ENCODE measurements at regions not wholly inside any gene's neighbourhood (a gene's known extent, or its start where the extent isn't known, plus 50 kb on each side); places are given as distances from the start of the nearest gene placed in this dataset.

DNA sequence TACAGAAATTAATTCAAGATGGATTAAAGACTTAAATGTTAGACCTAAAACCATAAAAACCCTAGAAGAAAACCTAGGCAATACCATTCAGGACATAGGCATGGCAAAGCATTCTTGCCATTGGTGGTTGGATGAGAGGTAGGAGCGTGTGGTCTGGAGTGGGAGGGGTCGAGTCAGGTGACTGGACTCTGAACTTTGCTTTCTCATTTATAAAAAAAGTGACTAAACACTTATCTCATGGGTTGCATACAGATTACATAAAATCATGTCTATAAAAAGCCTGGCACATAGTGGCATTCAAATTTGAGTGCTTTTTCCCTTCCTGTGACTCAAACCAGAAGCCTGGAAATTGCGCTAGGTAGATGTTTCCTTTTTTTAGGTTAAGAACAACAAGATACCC is 159.7 kb upstream of the SHISA6 start:
- no peak for DNase-seq (ENCODE audit: low spot score)

DNA sequence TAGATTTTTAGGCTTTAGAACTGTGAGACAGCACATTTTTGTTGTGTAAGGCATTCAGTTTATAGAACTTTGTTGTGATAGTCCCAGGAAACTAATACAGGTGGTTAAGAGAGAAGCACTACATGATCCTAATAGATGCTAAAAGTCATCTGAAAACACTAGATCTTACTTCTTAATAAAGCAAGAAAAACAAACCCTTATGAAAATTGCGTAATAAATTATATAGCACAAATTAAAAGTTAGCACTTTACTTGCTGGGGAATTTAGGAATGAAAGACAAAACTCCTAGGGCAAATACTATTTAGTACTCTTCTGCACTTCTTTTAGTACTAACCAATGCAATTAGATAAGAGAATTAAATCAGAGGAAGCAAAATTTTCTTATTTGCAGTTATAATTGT is 163.3 kb upstream of the SHISA6 start:
- DNase-seq (ENCODE audit: low spot score) = no peak

DNA sequence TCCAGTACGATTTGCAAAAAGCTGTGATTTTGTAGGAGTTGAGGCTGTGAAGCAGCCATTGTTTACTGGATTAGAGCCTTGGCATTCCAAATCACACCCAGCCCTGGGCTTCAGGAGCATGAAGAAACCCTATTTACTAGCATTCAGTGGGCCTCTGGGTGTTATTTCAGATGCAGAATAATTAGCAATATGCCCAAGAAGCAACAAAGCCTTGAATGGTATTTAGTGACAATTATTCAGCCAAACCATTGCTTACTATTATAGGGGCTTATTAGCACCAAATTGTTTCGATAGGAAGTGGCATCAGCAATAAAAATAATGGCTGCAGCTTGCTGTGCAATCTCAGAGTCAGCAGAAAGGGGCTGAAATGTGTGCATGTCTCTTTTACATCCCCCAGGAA is 166.6 kb upstream of the SHISA6 start:
- no peak for DNase-seq (ENCODE audit: low spot score)

DNA sequence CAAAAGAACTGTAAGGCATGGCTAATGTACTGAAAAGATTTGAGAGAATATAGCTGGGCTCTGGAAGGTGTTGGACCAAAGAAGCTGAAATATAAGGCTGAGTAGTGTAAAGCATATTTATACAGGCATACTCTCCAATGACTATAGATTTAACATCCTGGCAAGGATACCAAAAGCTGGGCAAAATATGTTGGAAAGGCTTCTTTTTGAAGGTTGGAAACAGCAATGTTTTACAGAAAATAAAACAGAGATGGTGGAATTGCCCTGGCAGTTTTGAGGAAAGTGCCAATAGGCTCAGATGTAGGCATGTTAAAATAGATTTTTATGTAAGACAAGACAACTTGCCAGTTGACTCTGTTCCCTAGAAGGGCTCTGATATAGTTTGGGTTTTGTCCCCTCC is 184.1 kb upstream of the SHISA6 start:
- no peak for DNase-seq (ENCODE audit: low spot score)

DNA sequence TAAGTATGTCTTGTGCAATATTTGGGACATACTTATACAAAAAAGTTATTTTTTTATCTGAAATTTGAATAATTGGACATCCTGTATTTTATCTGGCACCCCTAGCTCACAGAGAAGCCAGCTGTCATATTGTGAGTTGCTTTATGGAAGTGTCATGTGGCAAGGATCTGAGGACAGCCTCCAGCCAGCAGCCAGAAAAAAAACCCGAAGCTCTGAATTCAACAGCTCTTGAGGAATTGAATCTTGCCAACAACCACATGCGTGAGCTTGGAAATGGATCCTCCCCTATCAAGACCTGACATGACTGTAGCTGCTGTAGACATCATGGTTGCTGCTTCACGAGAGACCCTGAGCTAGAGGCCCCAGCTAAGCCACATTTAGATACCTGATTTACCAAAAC is 187.2 kb upstream of the SHISA6 start:
- no peak for DNase-seq (ENCODE audit: low spot score)

DNA sequence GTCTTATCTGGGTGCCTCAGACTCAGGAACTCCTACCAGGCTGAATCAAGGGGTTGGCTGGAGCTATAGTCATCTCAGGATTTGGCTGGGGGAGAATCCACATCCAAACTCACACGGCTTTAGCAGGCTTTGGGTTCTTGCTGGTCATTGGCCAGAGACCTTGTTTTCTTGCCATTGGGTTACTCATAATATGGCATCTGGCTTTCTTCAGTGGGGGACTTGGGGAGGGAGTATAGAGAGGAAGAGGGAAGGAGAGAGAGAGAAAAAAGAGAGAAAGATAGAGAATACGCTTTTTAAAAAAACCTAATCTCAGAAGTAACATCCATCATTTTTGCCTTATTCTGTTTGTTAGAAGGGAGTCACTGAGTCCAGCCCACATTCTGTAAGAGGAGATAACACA is 191.5 kb upstream of the SHISA6 start:
- no peak for DNase-seq (ENCODE audit: low spot score)

DNA sequence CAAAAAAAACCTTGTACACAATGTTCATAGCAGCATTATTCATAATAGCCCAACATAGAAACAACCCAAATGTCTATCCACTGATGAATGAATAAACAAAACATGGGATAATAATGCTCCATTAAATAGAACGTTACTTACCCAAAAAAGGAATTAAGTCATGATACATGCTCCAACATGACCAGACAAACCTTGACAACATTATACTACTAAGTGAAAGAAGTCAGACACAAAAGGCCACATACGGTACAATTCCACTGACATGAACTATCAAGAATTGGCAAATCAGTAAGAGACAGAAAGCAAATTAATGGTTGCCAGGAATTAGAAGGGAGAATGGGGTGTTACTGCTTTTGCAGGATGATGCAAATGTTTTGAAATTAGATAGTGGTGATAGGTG is 193.8 kb upstream of the SHISA6 start:
- no peak for DNase-seq (ENCODE audit: low spot score)

DNA sequence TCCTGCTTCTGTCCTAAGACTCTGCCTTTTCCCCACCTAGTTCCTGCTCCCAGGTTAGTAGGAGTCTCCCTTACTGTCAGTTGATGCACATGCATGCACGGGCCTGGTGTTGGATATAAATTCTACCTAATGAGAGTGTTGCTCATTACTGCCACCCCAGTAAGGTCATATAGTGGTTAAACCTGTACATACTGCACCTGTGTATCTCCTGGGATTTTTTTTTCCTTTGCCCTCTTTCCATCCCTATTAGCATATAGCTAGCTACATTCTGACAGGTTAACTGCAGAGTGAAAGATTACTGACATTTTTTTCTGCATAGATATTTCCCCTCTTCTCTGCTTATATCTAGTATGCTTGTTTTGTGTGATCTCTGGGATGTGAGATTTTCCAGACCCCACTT is 201.5 kb upstream of the PIRT start:
- no peak for DNase-seq (ENCODE audit: low spot score)

DNA sequence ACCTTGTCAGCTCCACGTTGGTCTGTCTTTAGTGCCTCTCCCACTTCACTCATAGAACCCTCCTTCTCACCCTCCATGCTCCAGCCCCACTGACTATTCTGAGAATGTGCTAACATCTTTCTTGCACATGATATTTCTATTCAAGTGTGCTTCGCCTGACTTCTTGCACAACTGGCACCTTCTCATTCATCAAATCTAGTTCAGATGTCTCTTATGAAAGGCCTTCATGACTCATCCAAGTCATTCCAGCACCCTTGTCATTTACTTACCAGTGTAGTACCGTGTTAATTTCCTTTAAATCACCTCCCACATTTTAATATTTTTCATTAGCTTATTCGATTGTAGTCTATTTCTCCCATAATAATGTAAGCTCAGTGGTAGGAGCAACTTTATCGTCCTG is 197.8 kb upstream of the PIRT start:
- DNase-seq (ENCODE audit: low spot score) = no peak

DNA sequence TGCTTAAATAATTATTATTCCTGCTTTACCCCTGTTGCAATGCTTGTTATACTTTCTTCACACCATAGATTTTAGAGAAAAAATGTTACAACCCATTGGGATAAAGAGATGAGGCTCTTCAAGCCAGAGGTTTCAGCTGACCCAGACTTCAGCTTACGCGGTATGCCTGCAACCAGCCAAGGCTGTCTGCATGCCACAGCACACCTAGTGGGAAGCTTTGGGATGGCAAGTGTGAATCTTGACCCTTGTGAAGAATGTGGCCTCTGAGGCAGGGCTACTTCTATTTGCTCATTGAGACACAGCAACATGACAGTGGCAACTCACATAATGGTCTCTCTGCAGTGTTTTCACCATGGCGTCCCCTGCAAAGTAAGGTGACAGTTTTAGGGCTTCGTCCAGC is 193.9 kb upstream of the PIRT start:
- no peak for DNase-seq (ENCODE audit: low spot score)

DNA sequence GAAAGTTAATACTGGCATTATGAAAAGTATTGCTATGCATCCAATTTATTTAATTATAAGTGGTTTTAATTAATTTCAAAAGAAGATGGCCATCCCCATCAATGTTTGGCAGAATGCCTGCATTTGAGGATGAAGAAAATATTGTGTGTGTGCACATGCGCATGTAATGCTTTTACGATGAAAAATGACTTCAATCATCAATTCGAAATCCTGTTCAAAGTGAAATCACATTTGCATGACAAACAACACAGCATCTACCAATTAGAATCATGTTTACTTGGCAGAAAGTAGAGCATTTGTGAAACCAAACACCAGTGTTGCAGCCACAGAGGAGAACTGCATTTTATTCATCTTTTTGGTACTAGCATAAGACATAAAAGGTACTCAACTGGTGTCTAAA is 191.9 kb upstream of the PIRT start:
- DNase-seq (ENCODE audit: low spot score) = no peak

DNA sequence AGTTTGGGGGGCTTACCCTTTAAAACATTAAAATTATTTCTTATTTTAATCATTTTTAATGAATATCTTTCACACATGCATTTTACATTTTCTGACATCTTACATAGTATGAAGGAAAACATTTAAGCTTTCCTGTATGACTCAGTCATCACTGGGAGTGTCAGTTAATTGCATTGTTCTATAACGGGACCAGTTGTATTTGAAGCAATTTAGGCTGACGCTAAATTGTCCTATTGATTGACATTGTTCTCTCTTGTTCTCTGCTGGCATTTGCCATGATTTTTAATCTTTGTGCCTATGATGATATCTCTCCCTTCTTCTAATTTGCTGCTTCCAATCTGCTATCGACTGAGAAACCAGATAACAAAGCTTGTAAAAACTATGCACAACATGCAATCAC is 190.5 kb upstream of the PIRT start:
- no peak for DNase-seq (ENCODE audit: low spot score)

DNA sequence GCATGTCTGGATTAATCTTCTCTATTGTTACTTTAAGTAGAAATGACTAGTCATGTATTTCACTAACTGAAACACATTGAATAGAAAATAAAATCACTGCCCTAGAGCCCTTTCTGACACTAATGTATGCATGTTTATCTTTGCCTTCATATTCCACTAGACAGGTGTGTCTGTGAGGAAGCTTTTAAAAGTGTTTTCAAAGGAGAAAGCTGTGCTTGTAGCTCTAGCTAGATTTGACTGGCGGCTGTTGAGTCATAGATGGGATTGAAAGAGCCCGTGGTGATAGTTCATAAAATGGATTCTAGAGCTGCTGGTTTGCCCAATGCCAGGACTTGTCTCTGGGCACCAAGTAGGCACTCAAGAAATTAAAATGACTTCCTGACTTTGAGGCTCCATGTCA is 189.0 kb upstream of the PIRT start:
- no peak for DNase-seq (ENCODE audit: low spot score)

DNA sequence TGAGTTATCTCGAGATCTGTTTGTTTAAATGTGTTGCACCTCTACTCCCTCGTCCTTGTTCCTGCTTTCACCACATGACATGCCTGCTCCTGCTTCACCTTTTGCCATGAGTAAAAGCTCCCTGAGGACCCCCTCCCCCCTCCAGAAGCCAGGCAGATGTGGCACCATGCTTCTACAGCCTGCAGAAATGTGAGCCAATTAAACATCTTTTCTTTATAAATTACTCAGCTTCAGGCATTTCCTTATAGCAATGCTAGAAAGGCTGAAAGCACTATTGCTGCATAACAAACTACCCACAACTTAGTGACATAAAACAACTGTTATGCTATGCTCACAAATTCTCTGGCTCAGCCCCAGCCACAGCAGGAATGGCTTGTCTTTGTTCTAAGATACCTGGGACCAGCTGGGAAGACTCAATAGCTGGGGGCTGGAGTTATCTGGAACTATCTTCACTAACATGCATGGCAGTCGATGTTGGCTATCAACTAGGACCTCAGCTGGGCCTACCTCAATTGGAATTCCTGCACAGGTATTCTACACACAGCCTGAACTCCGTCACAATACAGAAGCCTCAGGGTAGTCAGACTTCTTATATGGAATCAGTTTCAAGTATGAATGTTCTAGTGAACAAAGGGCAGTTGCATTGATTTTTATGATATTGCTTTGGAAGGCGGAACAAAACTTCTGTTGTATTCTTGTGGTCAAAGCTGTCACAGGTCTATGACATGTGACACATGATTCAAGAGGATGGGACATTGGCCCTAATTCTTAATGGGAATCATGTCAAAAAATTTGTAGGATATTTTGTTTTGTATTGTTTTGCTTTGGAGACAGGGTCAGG is 186.0 kb upstream of the PIRT start:
- DNase-seq (ENCODE audit: low spot score) = no peak

DNA sequence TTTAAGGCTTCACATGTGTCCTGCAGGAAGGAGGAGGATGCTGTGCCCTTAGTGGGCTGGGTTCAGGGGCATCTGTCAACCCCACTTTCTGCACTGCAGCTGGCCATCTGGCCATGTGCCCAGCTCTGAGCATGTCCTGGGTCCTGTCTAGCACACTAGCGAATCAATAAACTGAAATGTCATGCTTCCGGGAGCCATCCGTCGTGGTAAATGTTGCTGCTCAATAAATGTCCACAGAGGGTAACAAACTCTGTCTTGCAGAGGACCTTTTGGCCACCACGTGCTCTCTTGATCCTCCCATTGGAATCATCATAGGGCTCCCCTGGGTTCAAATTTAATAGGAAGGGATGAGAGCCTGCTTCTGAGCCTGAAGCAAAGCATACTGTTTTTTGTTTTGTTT is 168.6 kb upstream of the PIRT start:
- DNase-seq (ENCODE audit: low spot score) = no peak

DNA sequence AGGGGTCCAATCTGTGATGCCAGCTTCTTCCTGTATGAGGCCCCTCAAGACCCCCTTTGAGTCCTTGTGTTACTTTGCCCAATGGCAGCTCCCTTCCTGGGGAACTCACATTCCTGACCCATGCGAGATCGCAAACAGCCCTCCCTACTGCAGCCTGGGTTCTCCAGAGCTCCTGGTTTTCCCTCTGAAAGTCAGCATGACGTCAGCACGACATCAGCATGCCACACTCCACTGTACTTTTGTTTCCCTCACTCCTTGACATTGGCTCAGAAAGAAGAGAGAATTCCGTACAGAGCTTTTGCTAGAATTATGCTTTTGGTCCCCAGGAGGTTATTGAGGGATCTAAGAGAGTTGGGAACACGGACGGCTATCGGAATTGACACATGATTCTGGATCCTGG is 168.1 kb upstream of the PIRT start:
- no peak for DNase-seq (ENCODE audit: low spot score)

DNA sequence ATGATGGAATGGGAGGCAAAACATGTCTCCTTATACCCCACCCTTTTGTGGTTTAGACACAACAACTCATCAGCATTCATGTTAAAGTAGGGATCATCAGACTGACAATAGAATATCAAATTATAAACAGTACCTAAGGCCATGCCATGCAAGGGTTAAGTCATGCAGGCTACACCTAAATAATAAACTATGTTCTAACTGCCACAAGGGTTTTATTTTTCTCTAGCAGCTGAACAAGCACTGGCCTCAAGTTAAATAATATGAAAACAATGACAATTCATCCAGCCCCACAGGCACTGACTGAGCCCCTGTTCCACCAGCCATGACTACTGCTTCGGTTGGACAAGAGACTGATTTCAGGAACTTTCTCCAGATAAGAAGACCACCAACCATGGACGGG is 164.5 kb upstream of the PIRT start:
- DNase-seq (ENCODE audit: low spot score) = no peak

DNA sequence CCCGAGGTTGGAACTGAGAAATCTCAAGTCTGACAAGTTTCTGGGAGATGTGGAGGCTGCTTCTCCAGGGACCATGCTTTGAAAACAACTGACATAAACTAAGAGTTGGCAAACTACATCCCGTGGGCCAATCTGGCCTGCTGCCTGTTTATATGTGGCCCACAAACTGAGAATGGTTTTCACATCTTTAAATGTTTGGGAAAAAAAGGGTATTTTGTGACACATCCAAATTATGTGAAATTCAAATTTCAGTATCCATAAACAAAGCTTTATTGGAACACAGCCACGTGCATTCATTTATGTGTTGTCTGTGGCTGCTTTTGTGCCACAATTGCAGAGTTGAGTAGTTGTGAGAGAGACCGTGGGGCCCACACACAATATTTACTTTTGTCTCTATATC is 163.8 kb upstream of the PIRT start:
- DNase-seq (ENCODE audit: low spot score) = no peak

DNA sequence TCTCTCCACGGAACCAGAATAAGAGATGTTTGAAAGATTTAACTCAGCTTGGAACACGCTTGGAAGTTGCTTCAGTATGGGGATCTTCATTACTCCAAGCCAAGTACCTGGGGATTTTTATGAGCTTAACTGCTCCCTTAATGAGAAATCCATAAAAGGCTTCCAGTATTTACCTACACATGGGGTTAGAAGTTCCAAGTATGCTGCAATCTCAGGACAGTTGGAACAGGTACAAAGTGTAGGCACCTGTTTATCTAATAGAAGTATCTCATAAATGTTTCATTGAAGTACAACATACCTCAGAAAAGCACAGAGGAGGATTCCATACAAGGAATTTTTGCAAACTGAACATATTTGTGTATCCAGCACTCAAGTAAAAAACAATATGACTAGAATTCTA is 161.6 kb upstream of the PIRT start:
- DNase-seq (ENCODE audit: low spot score) = no peak

DNA sequence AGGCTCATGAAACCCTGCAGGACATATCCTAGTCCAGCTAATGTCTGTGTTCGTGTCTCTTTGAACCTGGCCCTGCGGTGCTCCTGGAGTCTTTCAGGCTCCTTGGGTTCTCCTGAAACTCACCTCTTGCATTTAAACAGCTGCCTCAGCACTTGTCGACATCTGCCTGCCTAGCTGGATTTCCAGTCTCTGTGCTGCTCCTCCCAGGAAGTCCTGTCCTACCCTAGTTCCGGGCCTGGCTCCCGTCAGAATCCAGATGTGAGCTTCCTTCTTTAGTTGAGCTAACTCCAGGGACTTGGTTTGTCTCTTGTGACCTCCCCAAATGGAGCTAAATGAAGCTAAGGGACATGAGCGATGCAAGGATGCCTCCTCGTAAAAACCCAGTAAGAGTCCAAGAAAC is 155.2 kb upstream of the PIRT start:
- DNase-seq (ENCODE audit: low spot score) = no peak

DNA sequence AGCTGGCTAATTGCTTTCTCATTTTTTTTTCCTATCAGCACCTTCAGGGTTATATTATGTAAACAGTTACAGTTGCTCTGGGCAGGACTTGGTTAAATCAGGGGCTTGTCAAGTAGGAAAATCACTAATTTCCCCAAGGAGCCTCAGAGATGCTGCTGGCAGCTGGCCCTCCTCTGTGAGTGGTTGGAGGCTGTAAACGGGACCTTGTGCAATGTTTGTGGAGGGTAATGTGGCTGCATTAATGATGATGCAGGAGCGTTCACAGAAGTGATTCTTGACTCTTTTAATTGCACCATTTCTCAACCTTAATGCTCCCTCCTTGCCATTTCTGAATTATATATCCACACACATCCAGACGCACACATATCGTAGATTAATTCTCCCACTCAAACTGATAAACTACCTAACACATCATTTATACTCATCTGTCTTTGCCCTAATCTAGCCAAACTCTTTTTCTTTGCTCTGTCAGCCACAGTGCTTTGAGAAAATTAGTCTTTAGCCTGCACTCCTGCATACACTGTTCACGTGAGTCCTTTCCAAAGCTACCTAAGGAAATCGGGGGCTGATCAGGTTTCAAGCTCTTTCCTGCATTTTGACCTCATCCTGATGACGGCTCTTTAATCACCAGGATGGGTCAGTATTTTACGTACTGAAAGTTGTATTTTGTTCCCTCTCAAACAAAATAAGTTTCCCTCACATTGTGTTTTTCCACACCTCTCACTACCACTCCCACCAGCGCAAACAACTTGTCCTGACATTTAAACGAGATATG is 154.4 kb upstream of the PIRT start:
- no peak for DNase-seq (ENCODE audit: low spot score)

DNA sequence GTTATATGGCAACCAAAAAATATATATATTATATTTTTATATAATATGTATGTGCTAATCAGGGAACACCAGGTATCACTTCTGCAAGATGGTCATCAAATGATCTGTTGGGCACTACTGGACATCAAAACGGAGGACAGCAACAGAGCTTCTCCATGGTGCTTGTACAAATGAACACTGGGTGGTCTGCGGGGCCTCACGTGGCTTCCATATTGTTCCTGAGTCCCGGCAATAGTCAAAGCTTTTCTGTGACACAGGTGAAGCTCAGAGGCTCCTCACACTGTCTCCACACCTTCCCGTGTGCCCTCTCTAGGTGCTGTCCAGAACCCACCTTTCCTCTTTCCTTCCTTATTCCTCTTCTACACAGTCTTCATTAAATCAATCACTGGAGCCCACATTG is 149.9 kb upstream of the PIRT start:
- DNase-seq (ENCODE audit: low spot score) = no peak

DNA sequence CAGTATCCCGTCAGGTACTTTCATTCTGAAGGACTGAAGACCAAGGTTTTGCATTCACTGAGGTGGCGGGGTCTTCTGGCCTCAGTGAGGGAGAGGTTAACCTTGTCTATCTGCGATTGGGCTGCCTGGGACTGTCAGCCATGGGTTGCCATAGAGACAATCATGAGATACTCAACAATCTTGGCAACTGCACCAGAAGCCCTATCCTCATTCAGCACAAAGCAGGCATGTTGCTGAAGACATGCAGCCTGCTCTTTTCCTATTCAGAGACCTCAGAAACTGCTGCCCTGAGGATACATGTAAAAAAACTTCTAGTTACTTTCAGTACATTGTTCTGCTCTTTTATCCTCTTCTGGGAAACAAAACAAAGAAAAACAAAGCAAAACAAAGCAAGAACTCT is 146.3 kb upstream of the PIRT start:
- DNase-seq (ENCODE audit: low spot score) = no peak

DNA sequence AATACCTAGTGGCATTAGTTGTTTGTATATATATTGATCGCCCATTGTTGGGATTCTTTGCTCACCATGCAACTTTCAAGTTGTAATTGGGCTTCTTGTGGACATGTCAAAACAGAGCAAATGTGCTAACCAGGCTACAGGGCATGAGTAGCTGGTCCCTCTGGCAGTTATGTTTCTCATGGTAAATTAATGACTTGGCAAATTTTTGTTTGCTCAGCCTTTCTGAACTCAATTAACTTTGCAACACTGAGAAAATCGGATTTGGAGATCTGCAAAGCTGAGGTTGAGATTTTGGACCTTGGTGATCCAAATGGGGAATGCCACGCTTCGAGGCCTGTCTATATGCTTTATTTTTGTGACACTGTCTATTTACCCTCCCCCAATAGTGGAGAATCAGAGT is 138.5 kb upstream of the PIRT start:
- no peak for DNase-seq (ENCODE audit: low spot score)

All from A172 (cell line).